Skeletal muscle satellite cell (primary cell): ENCODE measurements at regions not wholly inside any gene's neighbourhood (a gene's known extent, or its start where the extent isn't known, plus 50 kb on each side); places are given as distances from the start of the nearest gene placed in this dataset.
"Not testable (repeated sequence)": the region's sequence is repeated elsewhere in the genome, so short reads cannot be mapped to it uniquely, and the experiment has no call there.

ENCODE experiments used
- H3K27me3 ChIP-seq: 2 replicates; pipeline ENCODE4 v1.7.0; 2013; ENCODE audit warnings: low read length; ENCODE audit not compliant: control insufficient read depth, insufficient read depth
- H3K36me3 ChIP-seq: 2 replicates; pipeline ENCODE4 v1.7.0; 2013; ENCODE audit warnings: mild to moderate bottlenecking, control low read depth, low read length; ENCODE audit not compliant: insufficient read depth
- H3K4me1 ChIP-seq: 2 replicates; pipeline ENCODE4 v1.7.0; 2013; ENCODE audit warnings: low read length; ENCODE audit not compliant: control insufficient read depth, insufficient read depth
- H3K4me2 ChIP-seq: 2 replicates; pipeline ENCODE4 v1.7.0; 2013; ENCODE audit warnings: mild to moderate bottlenecking, low read length
- H3K4me3 ChIP-seq: 2 replicates; pipeline ENCODE4 v1.7.0; 2013; ENCODE audit warnings: low read length
- H3K9ac ChIP-seq: 2 replicates; pipeline ENCODE4 v1.7.0; 2013; ENCODE audit warnings: mild to moderate bottlenecking, low read depth, low read length, moderate library complexity
- H3K9me3 ChIP-seq: replicated peaks from 2 replicates; pipeline ENCODE4 v1.7.0; 2013; ENCODE audit warnings: mild to moderate bottlenecking, control low read depth, low read length

DNA sequence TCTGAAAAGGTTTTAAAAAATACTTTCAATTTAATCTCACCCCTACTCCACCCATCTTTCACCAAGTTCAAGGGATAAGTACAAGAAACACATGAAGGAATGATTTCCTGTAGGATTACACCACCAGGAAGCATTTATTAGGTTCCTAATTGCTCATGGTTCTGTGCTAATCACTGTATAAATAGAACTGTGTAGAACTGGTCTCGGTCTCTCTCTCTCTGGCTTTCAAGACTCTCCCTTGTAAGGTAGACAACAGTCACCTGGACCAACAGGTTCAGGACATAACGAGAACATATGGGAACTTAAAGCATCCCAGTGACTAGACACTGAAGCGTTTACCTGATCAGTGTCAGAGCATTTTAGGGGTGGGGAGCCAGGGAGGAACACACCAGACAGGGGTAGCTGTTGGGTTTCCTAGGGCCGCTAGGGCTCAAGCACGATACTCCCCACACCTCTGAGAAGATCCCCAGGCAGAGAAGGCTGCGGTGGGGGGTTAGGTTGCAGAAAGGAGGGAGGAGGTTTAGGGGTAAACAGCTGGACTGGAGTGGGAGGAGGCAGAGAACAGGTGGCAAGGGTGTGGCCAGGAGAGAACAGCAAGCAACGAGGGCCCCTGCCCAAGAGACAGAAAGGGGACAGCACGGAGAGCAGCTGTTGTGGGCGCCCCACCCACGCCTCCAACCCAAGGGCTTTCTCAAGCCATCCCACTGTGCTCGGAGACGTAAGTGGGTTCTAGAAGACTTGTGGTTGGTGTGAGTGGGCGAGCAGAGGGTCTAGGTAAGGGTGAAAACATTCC, 52.5 kb upstream of the USP6NL start:
- no peaks in the 10 kb centered on the region for H3K9me3 ChIP-seq
- no peak overlapping the region for H3K4me2 ChIP-seq
- no peaks in the 10 kb centered on the region for H3K36me3 ChIP-seq
- H3K4me1 ChIP-seq, result no peaks in the 10 kb centered on the region
- H3K9ac ChIP-seq, result no peak overlapping the region
- H3K4me3 ChIP-seq, result no peak overlapping the region
- peaks cover 32% of the 10 kb centered on the region for H3K27me3 ChIP-seq

DNA sequence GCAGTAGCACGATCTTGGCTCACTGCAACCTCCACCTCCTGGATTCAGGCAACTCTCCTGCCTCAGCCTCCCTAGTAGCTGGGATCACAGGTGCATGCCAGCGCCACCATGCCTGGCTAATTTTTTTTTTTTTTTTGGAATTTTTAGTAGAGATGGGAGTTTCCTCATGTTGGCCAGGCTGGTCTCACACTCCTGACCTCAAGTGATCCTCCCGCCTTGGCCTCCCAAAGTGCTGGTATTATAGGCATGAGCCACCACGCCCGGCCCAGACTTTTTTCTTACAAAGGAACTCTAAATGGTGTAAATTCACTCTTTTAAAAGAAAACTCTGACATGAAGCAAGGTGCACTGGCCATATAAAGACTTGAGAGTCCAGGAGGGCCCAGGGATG, 51.7 kb upstream of the USP6NL start:
- H3K36me3 ChIP-seq, H3K4me2 ChIP-seq, H3K9me3 ChIP-seq, H3K4me1 ChIP-seq, H3K9ac ChIP-seq, H3K4me3 ChIP-seq: not testable (repeated sequence)
- peaks cover 36% of the 10 kb centered on the region for H3K27me3 ChIP-seq

DNA sequence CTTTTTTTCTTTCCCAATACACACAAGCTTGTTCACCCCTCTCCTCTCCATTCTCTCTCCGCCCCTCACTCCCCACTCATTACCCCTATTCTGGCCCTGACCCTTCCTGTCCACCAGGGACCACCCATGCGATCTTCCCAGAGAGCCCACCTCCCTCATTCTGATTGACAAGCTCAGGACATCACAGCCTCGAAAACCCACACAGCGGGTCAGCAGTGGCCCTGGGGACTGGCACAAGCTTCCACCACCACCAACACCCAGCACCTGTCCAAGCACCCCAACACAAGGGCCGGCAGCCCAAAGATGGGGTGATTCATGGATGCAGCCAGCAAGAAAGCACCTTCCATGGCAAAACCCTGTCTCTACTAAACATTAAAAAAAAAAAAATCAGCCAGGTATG, 50.0 kb upstream of the USP6NL start:
- H3K4me3 ChIP-seq, result no peak overlapping the region
- no peak overlapping the region for H3K4me2 ChIP-seq
- H3K36me3 ChIP-seq, result no peaks in the 10 kb centered on the region
- H3K9ac ChIP-seq, result no peak overlapping the region
- peaks cover 36% of the 10 kb centered on the region for H3K27me3 ChIP-seq
- no peaks in the 10 kb centered on the region for H3K4me1 ChIP-seq
- no peaks in the 10 kb centered on the region for H3K9me3 ChIP-seq
